ENCODE measurements at regions not wholly inside any gene's neighbourhood (a gene's known extent, or its start where the extent isn't known, plus 50 kb on each side); places are given as distances from the start of the nearest gene placed in this dataset.
A peak's percentile ranks its signal among the peaks of the same experiment; 100 is the strongest.

- H3K27ac ChIP-seq (ENCODE audit: low read depth in 2 of 2, low read length in 2 of 2) = no peak overlapping the region
- H3K9me3 ChIP-seq (ENCODE audit: control insufficient read depth in 2 of 3, insufficient read depth in 1 of 3, low read length in 3 of 3) = no peaks in the 10 kb centered on the region
- DNase-seq (peak in 1 of 5 donors; percentile 37), FAIRE-seq (no peak)
- no peaks in the 10 kb centered on the region for H3K36me3 ChIP-seq (ENCODE audit: control insufficient read depth in 2 of 3, insufficient read depth in 3 of 3, low read length in 3 of 3)
- TF ChIP-seq CTCF (IDR thresholded peaks at IDR 0.05; ENCODE audit: borderline replicate concordance, extremely low read depth, insufficient read depth) = no peak
- no peak overlapping the region for H3K9ac ChIP-seq (ENCODE audit: low read length in 3 of 3)
- no peak overlapping the region for H3K4me3 ChIP-seq (ENCODE audit: low read length in 3 of 3)
- intact Hi-C loops (cut with DNase I) = no loop called here
- H3K27me3 ChIP-seq (ENCODE audit: control insufficient read depth, insufficient read depth, low read length) = no peaks in the 10 kb centered on the region
- H3K4me1 ChIP-seq (ENCODE audit: control insufficient read depth in 2 of 3, insufficient read depth in 2 of 3, low read depth in 1 of 3, low read length in 3 of 3) = no peaks in the 10 kb centered on the region
Measured at GRCh38 chr13:111908361-111908760, 158.6 kb upstream of the SOX1 start.

GRCh38 chr13:111908981-111909380, 158.0 kb upstream of the SOX1 start:
- DNase-seq (no peak), FAIRE-seq (no peak)
- no peak overlapping the region for H3K4me3 ChIP-seq (ENCODE audit: low read length in 3 of 3)
- H3K4me1 ChIP-seq (ENCODE audit: control insufficient read depth in 2 of 3, insufficient read depth in 2 of 3, low read depth in 1 of 3, low read length in 3 of 3) = no peaks in the 10 kb centered on the region
- H3K27me3 ChIP-seq (ENCODE audit: control insufficient read depth, insufficient read depth, low read length) = no peaks in the 10 kb centered on the region
- no peak overlapping the region for H3K27ac ChIP-seq (ENCODE audit: low read depth in 2 of 2, low read length in 2 of 2)
- no peak overlapping the region for H3K9ac ChIP-seq (ENCODE audit: low read length in 3 of 3)
- no peak for TF ChIP-seq CTCF (IDR thresholded peaks at IDR 0.05; ENCODE audit: borderline replicate concordance, extremely low read depth, insufficient read depth)
- no peaks in the 10 kb centered on the region for H3K9me3 ChIP-seq (ENCODE audit: control insufficient read depth in 2 of 3, insufficient read depth in 1 of 3, low read length in 3 of 3)
- intact Hi-C loops (cut with DNase I) = no loop called here
- no peaks in the 10 kb centered on the region for H3K36me3 ChIP-seq (ENCODE audit: control insufficient read depth in 2 of 3, insufficient read depth in 3 of 3, low read length in 3 of 3)

GRCh38 chr13:111909501-111909900, 157.4 kb upstream of the SOX1 start:
- no peak overlapping the region for H3K9ac ChIP-seq (ENCODE audit: low read length in 3 of 3)
- H3K9me3 ChIP-seq (ENCODE audit: control insufficient read depth in 2 of 3, insufficient read depth in 1 of 3, low read length in 3 of 3) = no peaks in the 10 kb centered on the region
- no peak for TF ChIP-seq CTCF (IDR thresholded peaks at IDR 0.05; ENCODE audit: borderline replicate concordance, extremely low read depth, insufficient read depth)
- no peak overlapping the region for H3K4me3 ChIP-seq (ENCODE audit: low read length in 3 of 3)
- no peak overlapping the region for H3K27ac ChIP-seq (ENCODE audit: low read depth in 2 of 2, low read length in 2 of 2)
- no peaks in the 10 kb centered on the region for H3K4me1 ChIP-seq (ENCODE audit: control insufficient read depth in 2 of 3, insufficient read depth in 2 of 3, low read depth in 1 of 3, low read length in 3 of 3)
- no peaks in the 10 kb centered on the region for H3K36me3 ChIP-seq (ENCODE audit: control insufficient read depth in 2 of 3, insufficient read depth in 3 of 3, low read length in 3 of 3)
- no peak for FAIRE-seq
- H3K27me3 ChIP-seq (ENCODE audit: control insufficient read depth, insufficient read depth, low read length) = no peaks in the 10 kb centered on the region
- DNase-seq = no peak
- intact Hi-C loops (cut with DNase I) = no loop called here

- Histone ChIP-seq H3K36me3 (ENCODE audit: control insufficient read depth in 2 of 3, insufficient read depth in 3 of 3, low read length in 3 of 3) (no peaks in the 10 kb centered on the region), H3K4me3 (ENCODE audit: low read length in 3 of 3) (no peak overlapping the region), H3K4me1 (ENCODE audit: control insufficient read depth in 2 of 3, insufficient read depth in 2 of 3, low read depth in 1 of 3, low read length in 3 of 3) (no peaks in the 10 kb centered on the region), H3K27me3 (ENCODE audit: control insufficient read depth, insufficient read depth, low read length) (no peaks in the 10 kb centered on the region), H3K9me3 (ENCODE audit: control insufficient read depth in 2 of 3, insufficient read depth in 1 of 3, low read length in 3 of 3) (no peaks in the 10 kb centered on the region), H3K27ac (ENCODE audit: low read depth in 2 of 2, low read length in 2 of 2) (no peak overlapping the region), H3K9ac (ENCODE audit: low read length in 3 of 3) (no peak overlapping the region)
- no peak for DNase-seq
- intact Hi-C loops (cut with DNase I) = no loop called here
- no peak for FAIRE-seq
- TF ChIP-seq CTCF (IDR thresholded peaks at IDR 0.05; ENCODE audit: borderline replicate concordance, extremely low read depth, insufficient read depth) = no peak
Measured at GRCh38 chr13:111909971-111910671, 156.8 kb upstream of the SOX1 start.

Measured in kidney (tissue), 13 donors.